ENCODE measurements at regions not wholly inside any gene's neighbourhood (a gene's known extent, or its start where the extent isn't known, plus 50 kb on each side); places are given as distances from the start of the nearest gene placed in this dataset.
A peak's percentile ranks its signal among the peaks of the same experiment; 100 is the strongest.

DNA sequence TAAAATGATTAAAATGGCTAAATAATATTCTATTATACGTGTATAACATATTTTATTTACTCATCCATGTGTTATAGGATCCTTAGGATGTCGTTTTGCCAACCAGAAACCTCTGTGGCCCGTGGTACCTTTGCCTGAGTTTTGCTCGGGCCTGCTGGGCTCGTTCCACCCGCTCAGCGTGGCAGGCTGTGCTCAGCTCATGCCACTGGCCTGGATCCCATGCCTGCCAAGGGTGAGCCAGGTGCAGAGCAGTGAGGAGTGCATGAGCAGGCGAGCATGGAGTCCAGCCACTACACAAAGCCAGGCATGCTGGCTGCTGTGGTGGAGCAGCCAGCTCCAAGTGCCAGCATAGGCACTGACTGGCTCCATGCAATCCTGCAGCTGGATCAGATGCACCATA lies 417.2 kb downstream of the TTLL7 start:
- no peak for DNase-seq (ENCODE audit: low read depth in 2 of 2)

DNA sequence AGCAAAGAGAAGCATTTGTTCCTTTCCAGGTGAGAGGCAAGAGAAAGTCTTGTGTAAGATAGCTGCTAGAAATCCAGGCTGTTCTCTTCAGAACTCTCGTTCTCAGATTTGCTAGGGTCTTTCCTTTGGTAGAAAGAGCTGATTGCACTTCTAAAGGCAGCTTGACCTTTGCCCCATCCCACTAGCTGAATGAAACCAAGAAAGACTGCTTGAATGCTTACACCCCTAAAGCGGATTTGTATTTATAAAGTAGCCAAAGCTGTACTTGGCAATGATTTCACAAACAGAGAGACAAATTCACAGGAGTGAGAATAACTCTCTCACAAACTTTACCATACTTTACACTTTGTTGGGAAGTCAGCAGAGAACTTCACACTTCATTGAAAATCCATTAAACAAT lies 424.1 kb downstream of the TTLL7 start:
- no peak for DNase-seq (ENCODE audit: low read depth in 2 of 2)

- DNase-seq (ENCODE audit: low read depth in 2 of 2): no peak
Observed at GRCh38 chr1:83573776-83574175, 425.2 kb downstream of the TTLL7 start.

DNA sequence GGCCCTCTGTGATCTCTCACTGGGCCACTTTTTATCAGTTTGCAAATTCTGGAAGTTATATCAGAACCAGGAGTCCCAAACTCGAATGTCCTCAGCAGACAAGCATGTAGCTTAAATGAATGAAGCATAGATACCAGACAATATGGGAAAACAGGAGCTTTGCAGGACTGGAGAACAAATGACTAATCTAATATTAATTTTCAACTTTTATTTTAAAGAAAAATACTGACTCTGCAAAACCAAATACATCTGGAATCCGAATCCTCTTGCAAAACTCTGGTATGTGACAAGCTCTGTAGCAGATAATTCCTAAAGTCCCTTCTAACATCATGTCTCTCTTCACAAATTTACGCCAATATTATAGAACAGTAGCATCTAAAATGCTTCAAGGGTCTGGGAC lies 427.4 kb downstream of the TTLL7 start:
- no peak for DNase-seq (ENCODE audit: low read depth in 2 of 2)

DNA sequence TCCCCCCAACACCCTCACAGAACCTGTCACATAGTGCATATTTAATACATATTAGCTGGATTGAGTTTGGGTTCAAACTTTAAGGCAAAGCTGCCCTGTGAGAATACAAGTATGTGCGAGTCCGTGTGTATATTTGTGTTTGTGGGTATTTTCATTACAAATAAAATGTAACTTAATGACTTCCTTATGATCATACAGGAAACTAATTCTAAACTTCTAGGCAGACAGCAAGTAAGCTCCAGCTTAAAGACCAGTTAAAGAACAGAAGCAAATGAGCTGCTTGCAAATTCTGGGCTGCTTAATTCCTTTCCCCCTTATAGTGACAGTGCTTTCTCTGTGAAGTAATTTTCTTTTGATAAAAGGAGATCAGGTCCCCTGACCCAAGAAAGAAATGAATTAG lies 437.6 kb downstream of the TTLL7 start:
- DNase-seq (ENCODE audit: low read depth in 2 of 2): no peak

GRCh38 chr1:83559129-83559840 lies 439.6 kb downstream of the TTLL7 start:
- no peak for DNase-seq (ENCODE audit: low read depth in 2 of 2)

- no peak for DNase-seq (ENCODE audit: low read depth in 2 of 2)
Observed at GRCh38 chr1:83555871-83556270, 443.1 kb downstream of the TTLL7 start.

GRCh38 chr1:83554174-83554573 lies 444.8 kb downstream of the TTLL7 start:
- DNase-seq (ENCODE audit: low read depth in 2 of 2): no peak

GRCh38 chr1:83552820-83553219 lies 446.1 kb downstream of the TTLL7 start:
- no peak for DNase-seq (ENCODE audit: low read depth in 2 of 2)

GRCh38 chr1:83548311-83548710 lies 450.6 kb downstream of the TTLL7 start:
- DNase-seq (ENCODE audit: low read depth in 2 of 2): no peak

DNA sequence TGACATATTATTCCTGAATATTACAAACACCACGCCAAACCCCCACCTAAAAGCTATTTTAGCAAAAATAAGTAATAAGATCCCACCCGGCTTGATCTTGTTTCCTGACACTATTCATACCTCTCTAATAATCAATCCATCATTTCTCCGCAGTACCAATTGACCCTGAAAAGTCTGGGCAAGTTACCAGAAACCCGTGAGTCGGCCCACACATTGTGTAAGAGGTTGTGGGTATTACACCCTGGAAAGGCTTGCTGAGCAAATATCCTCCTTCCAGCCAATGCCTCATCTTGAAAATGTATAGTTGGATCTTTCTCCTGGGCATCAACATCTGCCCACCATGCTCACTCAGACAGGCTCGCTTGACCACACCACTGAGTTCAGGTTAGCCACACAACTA lies 451.0 kb downstream of the TTLL7 start:
- DNase-seq (ENCODE audit: low read depth in 2 of 2): peak; percentile 86 to 89

DNA sequence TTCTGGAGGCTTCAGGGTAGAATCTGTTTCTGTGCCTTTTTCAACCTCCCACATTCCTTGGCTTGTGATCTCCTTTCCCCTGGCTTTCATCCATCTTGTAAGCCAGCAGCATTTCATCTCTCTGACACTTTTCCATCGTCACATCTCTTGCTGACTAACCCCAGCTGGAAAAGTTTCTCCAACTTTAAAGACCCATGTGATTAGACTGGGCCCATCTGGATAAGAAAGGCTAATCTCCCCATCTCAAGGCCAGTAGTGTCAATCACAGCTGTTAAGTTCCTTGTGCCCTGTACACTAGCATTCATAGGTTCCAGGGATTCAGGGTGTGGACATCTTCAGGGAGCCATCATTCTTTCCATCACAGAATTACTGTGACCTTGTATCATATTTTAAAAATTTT lies 452.1 kb downstream of the TTLL7 start:
- peak; percentile 51 to 59 for DNase-seq (ENCODE audit: low read depth in 2 of 2)

DNA sequence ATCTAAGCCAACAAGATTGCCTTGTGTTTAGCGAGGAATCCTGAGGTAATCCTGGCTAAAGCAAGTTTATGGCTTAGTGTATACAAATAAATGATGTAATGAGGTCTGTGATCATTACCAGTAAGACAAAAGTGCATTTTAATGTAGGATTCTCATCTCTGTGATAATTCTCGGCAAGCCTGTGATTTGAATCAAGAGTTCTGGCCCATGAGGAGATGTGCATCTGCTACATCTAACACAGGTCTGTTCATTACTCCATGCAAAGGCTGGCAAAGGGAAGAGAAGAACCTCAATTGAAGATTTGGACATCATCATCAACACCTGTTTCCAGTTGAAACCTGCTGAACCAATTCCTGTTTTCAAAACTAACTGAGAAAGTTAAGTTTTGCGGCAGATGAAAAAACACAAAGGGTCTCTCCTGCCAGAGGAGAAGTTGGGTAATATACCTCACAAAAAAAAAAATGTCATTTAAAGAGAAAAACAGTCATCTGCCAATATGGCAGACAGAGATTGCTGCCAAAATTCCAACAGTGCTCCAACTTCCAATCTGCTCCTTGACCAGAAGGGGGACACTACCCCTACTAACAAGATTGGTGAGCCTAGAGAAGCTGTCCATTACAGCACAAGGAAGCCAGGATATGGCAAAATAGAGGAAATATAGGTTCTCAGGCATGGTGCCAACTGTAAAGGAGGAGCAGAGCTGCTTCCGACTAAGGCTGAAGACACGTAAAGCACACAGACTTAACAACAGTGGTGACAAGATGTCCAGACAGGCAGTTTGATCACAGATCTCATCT lies 453.7 kb downstream of the TTLL7 start:
- DNase-seq (ENCODE audit: low read depth in 2 of 2): no peak

- no peak for DNase-seq (ENCODE audit: low read depth in 2 of 2)
Observed at GRCh38 chr1:83543222-83543973, 455.5 kb downstream of the TTLL7 start.

DNA sequence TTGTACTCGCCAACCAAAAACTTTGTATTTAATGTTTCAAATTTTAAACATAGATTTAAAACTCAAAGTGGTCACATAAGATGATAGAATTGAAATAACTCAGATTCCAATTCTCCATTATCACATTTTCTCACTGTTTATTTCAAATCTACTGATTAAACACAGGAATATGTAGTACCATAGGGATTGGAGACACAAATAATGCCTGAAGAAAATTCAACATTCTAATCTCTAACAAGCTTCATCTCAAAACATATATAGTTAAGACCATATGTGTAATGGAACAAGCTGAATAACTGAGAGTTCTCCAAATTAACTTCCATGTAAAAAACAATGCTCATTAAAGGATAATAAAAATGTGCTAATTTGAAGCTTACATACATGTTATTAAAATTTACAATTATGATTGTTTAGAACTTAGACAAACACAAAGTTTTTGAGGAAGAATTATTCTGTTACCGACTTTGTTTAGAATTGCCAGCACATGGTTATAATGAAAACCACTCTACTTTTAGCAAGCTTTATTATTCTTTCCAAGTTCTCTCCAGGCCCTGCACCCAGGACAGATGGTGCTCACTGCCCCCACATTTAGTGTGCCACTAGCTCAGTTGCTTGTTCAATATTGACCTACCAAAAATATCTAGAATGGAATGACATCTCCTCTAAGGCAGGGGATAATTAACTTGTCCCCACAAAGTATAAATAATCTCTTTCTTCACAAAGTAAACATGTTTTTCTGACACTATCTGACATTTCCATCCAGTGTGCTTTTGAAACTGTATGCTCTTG lies 467.2 kb downstream of the TTLL7 start:
- no peak for DNase-seq (ENCODE audit: low read depth in 2 of 2)

DNA sequence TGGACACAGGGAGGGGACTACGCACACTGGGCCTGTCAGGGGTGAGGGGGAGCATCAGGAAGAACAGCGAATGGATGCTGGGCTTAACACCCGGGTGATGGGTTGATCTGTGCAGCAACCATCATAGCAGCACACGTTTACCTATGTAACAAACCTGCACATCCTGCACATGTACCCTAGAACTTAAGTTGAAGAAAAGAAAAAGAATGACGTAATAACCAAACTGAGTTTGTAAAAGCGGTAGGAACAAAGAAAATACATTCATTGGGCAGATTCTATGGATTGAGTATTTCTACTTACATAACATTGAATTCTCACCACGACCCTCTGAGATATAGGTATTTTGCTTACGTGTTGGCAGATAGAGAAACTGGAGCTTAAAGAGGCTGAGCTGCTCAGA lies 468.4 kb downstream of the TTLL7 start:
- no peak for DNase-seq (ENCODE audit: low read depth in 2 of 2)

- no peak for DNase-seq (ENCODE audit: low read depth in 2 of 2)
Observed at GRCh38 chr1:83527987-83528386, 470.9 kb downstream of the TTLL7 start.

GRCh38 chr1:83520797-83521196 lies 478.1 kb downstream of the TTLL7 start:
- DNase-seq (ENCODE audit: low read depth in 2 of 2): no peak

DNA sequence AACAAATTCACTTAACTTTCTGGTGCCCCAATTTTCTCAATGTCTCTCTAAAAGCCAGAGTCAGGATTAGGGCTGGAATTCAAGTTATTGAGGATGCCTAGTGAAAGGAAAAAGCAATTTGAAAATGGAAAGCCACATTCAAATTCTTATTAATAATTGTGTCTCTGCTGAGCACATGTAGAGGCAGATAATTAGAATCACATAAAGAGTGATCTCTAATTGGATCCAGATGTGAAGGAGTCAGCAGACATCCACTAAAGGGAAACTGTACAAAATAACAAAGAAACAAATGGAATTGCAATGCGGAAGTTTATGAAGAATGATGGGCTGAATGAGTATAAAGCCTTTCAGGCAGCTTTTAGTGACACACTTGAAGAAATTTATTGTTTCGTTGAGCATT lies 482.6 kb downstream of the TTLL7 start:
- DNase-seq (ENCODE audit: low read depth in 2 of 2): peak; percentile 89 to 90

- no peak for DNase-seq (ENCODE audit: low read depth in 2 of 2)
Observed at GRCh38 chr1:83515578-83516154, 483.3 kb downstream of the TTLL7 start.

GRCh38 chr1:83512373-83513193 lies 486.3 kb downstream of the TTLL7 start:
- peak; percentile 55 to 57 for DNase-seq (ENCODE audit: low read depth in 2 of 2)

Data from fibroblast of skin of left quadriceps (primary cell).